ENCODE measurements at regions not wholly inside any gene's neighbourhood (a gene's known extent, or its start where the extent isn't known, plus 50 kb on each side); places are given as distances from the start of the nearest gene placed in this dataset.

GRCh38 chr12:25372969-25373817 is 122.5 kb upstream of the KRAS start:
- Histone ChIP-seq H3K27ac (ENCODE audit: low read depth in 1 of 2, low read length in 2 of 2) (no peak overlapping the region), H3K4me1 (ENCODE audit: control insufficient read depth in 1 of 2, insufficient read depth in 2 of 2, low read length in 2 of 2) (no peaks in the 10 kb centered on the region), H3K4me3 (ENCODE audit: low read length in 2 of 2) (no peak overlapping the region), H3K9me3 (ENCODE audit: control insufficient read depth, low read length) (no peaks in the 10 kb centered on the region), H3K36me3 (ENCODE audit: control insufficient read depth in 1 of 2, insufficient read depth in 2 of 2, low read length in 1 of 2) (no peaks in the 10 kb centered on the region), H3K27me3 (ENCODE audit: control insufficient read depth in 1 of 2, insufficient read depth in 2 of 2, low read length in 1 of 2) (no peaks in the 10 kb centered on the region)
- no peak for ATAC-seq (ENCODE audit: low FRiP score)
- no peak for DNase-seq
- intact Hi-C loops (cut with DNase I): no loop called here
- WGBS, 2 donors: 71 to 74% methylated on average over 4 of the region's 4 CpGs

GRCh38 chr12:25372002-25372401 is 121.3 kb upstream of the KRAS start:
- no peaks in the 10 kb centered on the region for H3K4me1 ChIP-seq (ENCODE audit: control insufficient read depth in 1 of 2, insufficient read depth in 2 of 2, low read length in 2 of 2)
- H3K4me3 ChIP-seq (ENCODE audit: low read length in 2 of 2): no peak overlapping the region
- intact Hi-C loops (cut with DNase I): no loop called here
- no peaks in the 10 kb centered on the region for H3K27me3 ChIP-seq (ENCODE audit: control insufficient read depth in 1 of 2, insufficient read depth in 2 of 2, low read length in 1 of 2)
- H3K36me3 ChIP-seq (ENCODE audit: control insufficient read depth in 1 of 2, insufficient read depth in 2 of 2, low read length in 1 of 2): no peaks in the 10 kb centered on the region
- ATAC-seq (ENCODE audit: low FRiP score) (no peak), DNase-seq (no peak)
- no peak overlapping the region for H3K27ac ChIP-seq (ENCODE audit: low read depth in 1 of 2, low read length in 2 of 2)
- no peaks in the 10 kb centered on the region for H3K9me3 ChIP-seq (ENCODE audit: control insufficient read depth, low read length)

DNA sequence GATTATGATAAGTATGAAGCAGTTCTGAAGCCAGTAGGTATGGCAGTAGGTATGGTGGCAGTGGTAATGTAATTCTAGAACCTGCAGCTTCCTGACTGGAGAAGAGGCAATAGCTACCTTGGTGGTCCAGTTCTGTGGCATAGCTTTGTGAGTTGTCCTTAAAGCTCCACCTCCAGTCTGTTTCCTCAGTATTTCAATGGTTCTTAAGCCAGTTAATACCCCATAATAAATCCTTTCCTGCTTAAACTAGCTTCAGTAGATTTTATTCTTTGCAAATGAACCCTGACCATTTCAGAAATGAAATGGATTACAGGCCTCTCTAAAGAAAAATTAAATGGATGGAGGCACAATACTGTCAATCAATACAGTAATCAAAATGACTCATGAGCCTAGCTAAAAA is 117.8 kb upstream of the KRAS start:
- Histone ChIP-seq H3K4me1 (ENCODE audit: control insufficient read depth in 1 of 2, insufficient read depth in 2 of 2, low read length in 2 of 2) (no peaks in the 10 kb centered on the region), H3K27ac (ENCODE audit: low read depth in 1 of 2, low read length in 2 of 2) (no peak overlapping the region), H3K27me3 (ENCODE audit: control insufficient read depth in 1 of 2, insufficient read depth in 2 of 2, low read length in 1 of 2) (no peaks in the 10 kb centered on the region), H3K4me3 (ENCODE audit: low read length in 2 of 2) (no peak overlapping the region), H3K36me3 (ENCODE audit: control insufficient read depth in 1 of 2, insufficient read depth in 2 of 2, low read length in 1 of 2) (no peaks in the 10 kb centered on the region), H3K9me3 (ENCODE audit: control insufficient read depth, low read length) (no peaks in the 10 kb centered on the region)
- intact Hi-C loops (cut with DNase I): no loop called here
- ATAC-seq (ENCODE audit: low FRiP score) (no peak), DNase-seq (no peak)

GRCh38 chr12:25366122-25366521 is 115.4 kb upstream of the KRAS start:
- Histone ChIP-seq H3K36me3 (ENCODE audit: control insufficient read depth in 1 of 2, insufficient read depth in 2 of 2, low read length in 1 of 2) (no peaks in the 10 kb centered on the region), H3K4me3 (ENCODE audit: low read length in 2 of 2) (no peak overlapping the region), H3K27ac (ENCODE audit: low read depth in 1 of 2, low read length in 2 of 2) (no peak overlapping the region), H3K27me3 (ENCODE audit: control insufficient read depth in 1 of 2, insufficient read depth in 2 of 2, low read length in 1 of 2) (no peaks in the 10 kb centered on the region), H3K4me1 (ENCODE audit: control insufficient read depth in 1 of 2, insufficient read depth in 2 of 2, low read length in 2 of 2) (no peaks in the 10 kb centered on the region), H3K9me3 (ENCODE audit: control insufficient read depth, low read length) (no peaks in the 10 kb centered on the region)
- no peak for DNase-seq
- WGBS, 2 donors: 36 to 37% methylated on average over 3 of the region's 3 CpGs
- intact Hi-C loops (cut with DNase I): no loop called here
- ATAC-seq (ENCODE audit: low FRiP score): no peak

- H3K9me3 ChIP-seq (ENCODE audit: control insufficient read depth, low read length): no peaks in the 10 kb centered on the region
- no peak overlapping the region for H3K27ac ChIP-seq (ENCODE audit: low read depth in 1 of 2, low read length in 2 of 2)
- no peak overlapping the region for H3K4me3 ChIP-seq (ENCODE audit: low read length in 2 of 2)
- 22 to 30% methylated on average over 3 of the region's 3 CpGs for WGBS, 2 donors
- no peak for ATAC-seq (ENCODE audit: low FRiP score)
- no peaks in the 10 kb centered on the region for H3K27me3 ChIP-seq (ENCODE audit: control insufficient read depth in 1 of 2, insufficient read depth in 2 of 2, low read length in 1 of 2)
- H3K36me3 ChIP-seq (ENCODE audit: control insufficient read depth in 1 of 2, insufficient read depth in 2 of 2, low read length in 1 of 2): no peaks in the 10 kb centered on the region
- intact Hi-C loops (cut with DNase I): no loop called here
- DNase-seq: no peak
- H3K4me1 ChIP-seq (ENCODE audit: control insufficient read depth in 1 of 2, insufficient read depth in 2 of 2, low read length in 2 of 2): no peaks in the 10 kb centered on the region
Observed at GRCh38 chr12:25365340-25365730, 114.6 kb upstream of the KRAS start.

GRCh38 chr12:25364529-25365339 is 114.0 kb upstream of the KRAS start:
- DNase-seq: no peak
- no peak overlapping the region for H3K27ac ChIP-seq (ENCODE audit: low read depth in 1 of 2, low read length in 2 of 2)
- WGBS, 2 donors: 56 to 75% methylated on average over 5 of the region's 5 CpGs
- no peak for ATAC-seq (ENCODE audit: low FRiP score)
- intact Hi-C loops (cut with DNase I): no loop called here
- H3K27me3 ChIP-seq (ENCODE audit: control insufficient read depth in 1 of 2, insufficient read depth in 2 of 2, low read length in 1 of 2): no peaks in the 10 kb centered on the region
- H3K4me1 ChIP-seq (ENCODE audit: control insufficient read depth in 1 of 2, insufficient read depth in 2 of 2, low read length in 2 of 2): no peaks in the 10 kb centered on the region
- no peaks in the 10 kb centered on the region for H3K9me3 ChIP-seq (ENCODE audit: control insufficient read depth, low read length)
- H3K4me3 ChIP-seq (ENCODE audit: low read length in 2 of 2): no peak overlapping the region
- H3K36me3 ChIP-seq (ENCODE audit: control insufficient read depth in 1 of 2, insufficient read depth in 2 of 2, low read length in 1 of 2): no peaks in the 10 kb centered on the region

GRCh38 chr12:25362646-25363045 is 111.9 kb upstream of the KRAS start:
- H3K36me3 ChIP-seq (ENCODE audit: control insufficient read depth in 1 of 2, insufficient read depth in 2 of 2, low read length in 1 of 2): no peaks in the 10 kb centered on the region
- WGBS, 2 donors: 93 to 94% methylated on average over 4 of the region's 4 CpGs
- no peaks in the 10 kb centered on the region for H3K4me1 ChIP-seq (ENCODE audit: control insufficient read depth in 1 of 2, insufficient read depth in 2 of 2, low read length in 2 of 2)
- H3K27ac ChIP-seq (ENCODE audit: low read depth in 1 of 2, low read length in 2 of 2): no peak overlapping the region
- ATAC-seq (ENCODE audit: low FRiP score) (no peak), DNase-seq (no peak)
- H3K9me3 ChIP-seq (ENCODE audit: control insufficient read depth, low read length): no peaks in the 10 kb centered on the region
- no peak overlapping the region for H3K4me3 ChIP-seq (ENCODE audit: low read length in 2 of 2)
- no peaks in the 10 kb centered on the region for H3K27me3 ChIP-seq (ENCODE audit: control insufficient read depth in 1 of 2, insufficient read depth in 2 of 2, low read length in 1 of 2)
- intact Hi-C loops (cut with DNase I): no loop called here

GRCh38 chr12:25361511-25361910 is 110.8 kb upstream of the KRAS start:
- DNase-seq (no peak), ATAC-seq (ENCODE audit: low FRiP score) (no peak)

GRCh38 chr12:25357595-25357994 is 106.9 kb upstream of the KRAS start:
- WGBS, 2 donors: 72 to 82% methylated on average over 2 of the region's 2 CpGs
- Histone ChIP-seq H3K4me3 (ENCODE audit: low read length in 2 of 2) (no peak overlapping the region), H3K4me1 (ENCODE audit: control insufficient read depth in 1 of 2, insufficient read depth in 2 of 2, low read length in 2 of 2) (no peaks in the 10 kb centered on the region), H3K27me3 (ENCODE audit: control insufficient read depth in 1 of 2, insufficient read depth in 2 of 2, low read length in 1 of 2) (no peaks in the 10 kb centered on the region), H3K9me3 (ENCODE audit: control insufficient read depth, low read length) (no peaks in the 10 kb centered on the region), H3K27ac (ENCODE audit: low read depth in 1 of 2, low read length in 2 of 2) (no peak overlapping the region), H3K36me3 (ENCODE audit: control insufficient read depth in 1 of 2, insufficient read depth in 2 of 2, low read length in 1 of 2) (no peaks in the 10 kb centered on the region)
- DNase-seq (no peak), ATAC-seq (ENCODE audit: low FRiP score) (no peak)
- intact Hi-C loops (cut with DNase I): no loop called here

More at GRCh38 chr12:25361511-25361910, 110.8 kb upstream of the KRAS start:
- 85 to 90% methylated on average over 2 of the region's 2 CpGs for WGBS, 2 donors
- H3K9me3 ChIP-seq (ENCODE audit: control insufficient read depth, low read length): no peaks in the 10 kb centered on the region
- H3K36me3 ChIP-seq (ENCODE audit: control insufficient read depth in 1 of 2, insufficient read depth in 2 of 2, low read length in 1 of 2): no peaks in the 10 kb centered on the region
- H3K27me3 ChIP-seq (ENCODE audit: control insufficient read depth in 1 of 2, insufficient read depth in 2 of 2, low read length in 1 of 2): no peaks in the 10 kb centered on the region
- intact Hi-C loops (cut with DNase I): no loop called here
- H3K4me3 ChIP-seq (ENCODE audit: low read length in 2 of 2): no peak overlapping the region
- no peaks in the 10 kb centered on the region for H3K4me1 ChIP-seq (ENCODE audit: control insufficient read depth in 1 of 2, insufficient read depth in 2 of 2, low read length in 2 of 2)
- no peak overlapping the region for H3K27ac ChIP-seq (ENCODE audit: low read depth in 1 of 2, low read length in 2 of 2)

Measured in aorta (tissue), 5 donors.